Esophagus (tissue), 2 donors: ENCODE measurements at regions not wholly inside any gene's neighbourhood (a gene's known extent, or its start where the extent isn't known, plus 50 kb on each side); places are given as distances from the start of the nearest gene placed in this dataset.

Experiments
- H3K27ac ChIP-seq, 2 donors: one replicate each; pipeline ENCODE4 v1.5.1; 2013; ENCODE audit warnings: low read depth in 2 of 2, mild to moderate bottlenecking in 2 of 2, inconsistent platforms in 1 of 2, low read length in 1 of 2, moderate library complexity in 1 of 2
- H3K27me3 ChIP-seq, 2 donors: one replicate each; pipeline ENCODE4 v1.6.1; 2013; ENCODE audit warnings: low read length in 2 of 2, control low read depth in 1 of 2, mild to moderate bottlenecking in 1 of 2; ENCODE audit not compliant: insufficient read depth in 2 of 2, control insufficient read depth in 1 of 2
- H3K36me3 ChIP-seq, 2 donors: one replicate each; pipeline ENCODE4 v1.6.1; 2013; ENCODE audit warnings: low read length in 1 of 2; ENCODE audit not compliant: control insufficient read depth in 2 of 2, insufficient read depth in 2 of 2
- H3K4me1 ChIP-seq, 2 donors: one replicate each; pipeline ENCODE4 v1.6.1; 2013; ENCODE audit warnings: low read length in 1 of 2; ENCODE audit not compliant: control insufficient read depth in 2 of 2, insufficient read depth in 2 of 2
- H3K4me3 ChIP-seq, 2 donors: one replicate each; pipeline ENCODE4 v1.5.1; 2013; ENCODE audit warnings: low read length in 2 of 2, mild to moderate bottlenecking in 2 of 2, low read depth in 1 of 2, moderate library complexity in 1 of 2
- H3K9me3 ChIP-seq, 2 donors: one replicate each; pipeline ENCODE4 v1.6.1; 2013; ENCODE audit warnings: mild to moderate bottlenecking in 2 of 2, low read depth in 1 of 2, low read length in 1 of 2, moderate library complexity in 1 of 2; ENCODE audit not compliant: control insufficient read depth in 2 of 2, insufficient read depth in 1 of 2
- WGBS, 2 donors: extraction: QIAGEN DNeasy Blood & Tissue Kit; methylation state at CpG; one replicate each; pipeline ENCODE4 v1.1.7; 2013; 5-methylcytosine and 5-hydroxymethylcytosine counted together
- donor health status: healthy with polysubstance abuse.
- donor health status: Bipolar disorder and iron deficiency.

GRCh38 chr5:2278825-2279456 lies 396.2 kb upstream of the IRX4 start:
- no peaks in the 10 kb centered on the region for H3K27me3 ChIP-seq
- H3K4me3 ChIP-seq: no peak overlapping the region
- H3K27ac ChIP-seq: no peak overlapping the region
- peaks cover 0 to 2% of the 10 kb centered on the region in 2 donors for H3K36me3 ChIP-seq
- 42 to 45% methylated on average over 27 of the region's 27 CpGs for WGBS, 2 donors
- peaks cover 0 to 2% of the 10 kb centered on the region in 2 donors for H3K4me1 ChIP-seq
- peaks cover 0 to 2% of the 10 kb centered on the region in 2 donors for H3K9me3 ChIP-seq

DNA sequence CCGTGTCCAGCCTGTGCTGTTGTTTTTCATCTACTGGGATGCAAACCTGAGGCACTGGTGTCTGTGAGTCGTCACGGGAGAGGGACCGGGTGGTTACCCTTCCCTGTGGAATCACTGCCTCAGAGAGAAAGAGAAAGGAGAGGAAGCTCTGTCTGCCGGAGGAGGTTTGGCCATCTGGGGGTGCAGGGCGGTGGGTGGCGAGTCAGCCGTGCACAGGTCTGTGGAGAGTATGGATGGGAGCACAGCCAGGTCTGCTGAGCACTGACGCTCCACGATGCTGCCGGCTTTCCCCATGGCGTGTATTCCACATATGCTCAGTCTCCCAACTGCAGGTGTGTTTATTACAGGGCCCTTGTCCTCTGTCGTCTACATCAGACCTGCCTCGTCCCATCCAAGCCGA lies 395.2 kb upstream of the IRX4 start:
- Histone ChIP-seq H3K4me3 (no peak overlapping the region), H3K27ac (no peak overlapping the region), H3K4me1 (peaks cover 0 to 2% of the 10 kb centered on the region in 2 donors), H3K27me3 (no peaks in the 10 kb centered on the region), H3K9me3 (peaks cover 0 to 2% of the 10 kb centered on the region in 2 donors), H3K36me3 (peaks cover 0 to 2% of the 10 kb centered on the region in 2 donors)
- WGBS, 2 donors: 88 to 89% methylated on average over 15 of the region's 15 CpGs

GRCh38 chr5:2276101-2276500 lies 393.4 kb upstream of the IRX4 start:
- no peaks in the 10 kb centered on the region for H3K4me1 ChIP-seq
- H3K27me3 ChIP-seq: no peaks in the 10 kb centered on the region
- no peak overlapping the region for H3K27ac ChIP-seq
- peaks cover 0 to 2% of the 10 kb centered on the region in 2 donors for H3K9me3 ChIP-seq
- 88 to 89% methylated on average over 8 of the region's 8 CpGs for WGBS, 2 donors
- no peak overlapping the region for H3K4me3 ChIP-seq
- peaks cover 0 to 2% of the 10 kb centered on the region in 2 donors for H3K36me3 ChIP-seq

- H3K4me1 ChIP-seq: no peaks in the 10 kb centered on the region
- WGBS, 2 donors: 80% methylated on average over 13 of the region's 13 CpGs
Measured at GRCh38 chr5:2272755-2273154, 390.0 kb upstream of the IRX4 start.

DNA sequence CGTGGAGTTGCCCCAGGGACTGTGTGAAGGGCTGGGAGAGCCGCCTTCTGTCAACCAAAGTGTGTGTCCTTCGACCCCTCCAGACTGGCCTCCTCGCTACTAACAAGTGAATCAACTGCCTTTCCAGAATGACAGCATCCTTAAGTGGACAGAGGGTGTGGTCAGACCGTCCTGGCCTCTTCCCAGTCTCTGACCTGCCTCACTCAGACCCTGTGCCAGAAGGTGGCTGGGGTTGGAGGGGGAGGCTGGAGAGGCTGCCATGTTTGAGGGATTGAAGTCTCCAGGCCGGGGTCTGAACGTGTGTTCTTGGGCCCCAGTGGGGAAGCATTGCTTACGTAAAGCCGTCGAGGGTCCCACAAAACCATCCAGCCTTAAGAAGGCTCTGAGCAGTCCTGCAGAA lies 389.3 kb upstream of the IRX4 start:
- no peak overlapping the region for H3K27ac ChIP-seq
- peaks cover 0 to 2% of the 10 kb centered on the region in 2 donors for H3K9me3 ChIP-seq
- H3K36me3 ChIP-seq: no peaks in the 10 kb centered on the region
- no peaks in the 10 kb centered on the region for H3K27me3 ChIP-seq
- no peaks in the 10 kb centered on the region for H3K4me1 ChIP-seq
- H3K4me3 ChIP-seq: no peak overlapping the region
- WGBS, 2 donors: 72 to 78% methylated on average over 10 of the region's 10 CpGs

More at GRCh38 chr5:2272755-2273154, 390.0 kb upstream of the IRX4 start:
- no peaks in the 10 kb centered on the region for H3K36me3 ChIP-seq
- H3K9me3 ChIP-seq: peaks cover 0 to 2% of the 10 kb centered on the region in 2 donors
- H3K27me3 ChIP-seq: no peaks in the 10 kb centered on the region
- H3K4me3 ChIP-seq: no peak overlapping the region
- H3K27ac ChIP-seq: no peak overlapping the region

GRCh38 chr5:2271316-2271715 lies 388.6 kb upstream of the IRX4 start:
- WGBS, 2 donors: 49 to 57% methylated on average over 8 of the region's 8 CpGs
- Histone ChIP-seq H3K27ac (no peak overlapping the region), H3K27me3 (no peaks in the 10 kb centered on the region), H3K9me3 (no peaks in the 10 kb centered on the region), H3K36me3 (no peaks in the 10 kb centered on the region), H3K4me1 (no peaks in the 10 kb centered on the region), H3K4me3 (no peak overlapping the region)

DNA sequence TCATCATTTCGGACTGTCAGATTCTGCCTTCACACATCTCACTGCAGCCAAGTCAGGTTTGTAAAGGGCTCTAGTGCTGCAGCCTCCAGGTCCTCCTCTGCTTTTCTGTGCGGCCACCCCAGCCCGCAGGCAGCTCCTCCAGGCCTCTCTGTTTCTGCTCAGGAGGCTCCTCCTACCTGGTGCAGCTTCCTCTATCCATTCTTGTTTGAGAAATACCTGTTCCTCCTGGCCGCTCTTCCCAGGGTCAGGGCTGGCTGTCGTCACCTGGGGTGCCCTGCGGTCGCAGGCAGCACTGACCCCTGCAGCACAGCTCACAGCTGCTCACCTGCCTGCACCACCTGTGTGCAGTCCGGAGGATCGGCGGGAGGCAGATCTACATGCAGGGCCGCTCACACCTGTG lies 387.7 kb upstream of the IRX4 start:
- Histone ChIP-seq H3K4me1 (no peaks in the 10 kb centered on the region), H3K27ac (no peak overlapping the region), H3K4me3 (no peak overlapping the region), H3K36me3 (no peaks in the 10 kb centered on the region), H3K9me3 (no peaks in the 10 kb centered on the region), H3K27me3 (no peaks in the 10 kb centered on the region)
- 72 to 83% methylated on average over 11 of the region's 11 CpGs for WGBS, 2 donors

- 85 to 86% methylated on average over 5 of the region's 5 CpGs for WGBS, 2 donors
- Histone ChIP-seq H3K27ac (no peak overlapping the region), H3K4me1 (no peaks in the 10 kb centered on the region)
Measured at GRCh38 chr5:2269656-2270055, 386.9 kb upstream of the IRX4 start.

GRCh38 chr5:2267991-2268390 lies 385.3 kb upstream of the IRX4 start:
- Histone ChIP-seq H3K9me3 (no peaks in the 10 kb centered on the region), H3K4me3 (no peak overlapping the region), H3K27ac (no peak overlapping the region), H3K27me3 (no peaks in the 10 kb centered on the region), H3K4me1 (no peaks in the 10 kb centered on the region), H3K36me3 (no peaks in the 10 kb centered on the region)
- 94% methylated on average over 13 of the region's 13 CpGs for WGBS, 2 donors

More at GRCh38 chr5:2269656-2270055, 386.9 kb upstream of the IRX4 start:
- H3K4me3 ChIP-seq: no peak overlapping the region
- H3K9me3 ChIP-seq: no peaks in the 10 kb centered on the region
- H3K36me3 ChIP-seq: no peaks in the 10 kb centered on the region
- H3K27me3 ChIP-seq: no peaks in the 10 kb centered on the region

GRCh38 chr5:2266641-2267240 lies 384.0 kb upstream of the IRX4 start:
- Histone ChIP-seq H3K9me3 (no peaks in the 10 kb centered on the region), H3K27me3 (no peaks in the 10 kb centered on the region), H3K27ac (no peak overlapping the region), H3K4me3 (no peak overlapping the region), H3K36me3 (no peaks in the 10 kb centered on the region), H3K4me1 (no peaks in the 10 kb centered on the region)
- 48 to 58% methylated on average over 9 of the region's 9 CpGs for WGBS, 2 donors
